ENCODE measurements at regions not wholly inside any gene's neighbourhood (a gene's known extent, or its start where the extent isn't known, plus 50 kb on each side); places are given as distances from the start of the nearest gene placed in this dataset. TPM values are rescaled to one million over a fixed set of nuclear protein-coding genes. Genes with fewer than 3 reads are reported as not detected.

Small RNAs in the stretch of these regions (small RNA-seq; reads per million reads assigned to genes)
- gene RN7SL366P = not detected

Data from K562 (cell line).